Activated naive CD4-positive, alpha-beta T cell treated with Interleukin-2 at 50 U/mL for 16 hours (primary cell): ENCODE measurements at regions not wholly inside any gene's neighbourhood (a gene's known extent, or its start where the extent isn't known, plus 50 kb on each side); places are given as distances from the start of the nearest gene placed in this dataset.

Experiments
- DNase-seq: peaks from one replicate; pipeline ENCODE4 v3.0.0-alpha.2; 2020

DNA sequence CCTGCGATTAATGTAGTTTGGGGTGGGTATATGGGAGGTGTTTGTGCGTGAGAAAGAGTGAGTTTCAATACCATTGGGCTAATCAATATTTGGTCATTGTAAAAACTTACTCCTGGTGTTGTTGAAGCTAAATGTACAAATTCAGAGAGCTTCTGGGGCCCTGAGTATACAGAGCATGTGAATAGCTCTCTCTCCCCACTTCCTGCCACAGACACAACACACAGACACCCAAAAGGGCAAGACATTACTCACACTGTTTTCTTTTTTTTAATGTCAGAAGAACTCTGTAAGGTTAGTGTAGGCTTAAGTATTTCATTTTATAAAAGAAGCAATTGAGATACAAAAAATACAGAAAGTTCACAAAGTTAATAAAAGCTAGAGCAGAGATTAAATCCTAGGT lies 151.3 kb upstream of the KCNIP4 start:
- no peak for DNase-seq

DNA sequence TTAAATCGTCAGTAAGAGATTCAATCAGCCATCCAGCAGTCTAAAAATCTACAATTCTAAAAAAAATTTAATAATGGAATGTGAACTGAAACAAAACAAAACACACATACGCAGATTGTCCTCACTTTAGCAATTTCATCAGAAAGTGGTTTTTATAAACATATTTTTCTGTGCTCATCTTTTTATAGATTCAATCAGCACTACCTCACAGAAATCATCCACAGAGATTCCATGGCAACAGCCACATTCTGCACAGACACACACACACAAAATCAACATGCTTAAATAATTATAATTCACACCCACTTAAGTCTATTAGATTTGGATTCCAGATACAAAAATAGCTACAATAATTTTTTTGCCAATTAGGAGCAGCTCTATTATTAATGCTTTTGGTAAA lies 149.0 kb upstream of the KCNIP4 start:
- DNase-seq: no peak

DNA sequence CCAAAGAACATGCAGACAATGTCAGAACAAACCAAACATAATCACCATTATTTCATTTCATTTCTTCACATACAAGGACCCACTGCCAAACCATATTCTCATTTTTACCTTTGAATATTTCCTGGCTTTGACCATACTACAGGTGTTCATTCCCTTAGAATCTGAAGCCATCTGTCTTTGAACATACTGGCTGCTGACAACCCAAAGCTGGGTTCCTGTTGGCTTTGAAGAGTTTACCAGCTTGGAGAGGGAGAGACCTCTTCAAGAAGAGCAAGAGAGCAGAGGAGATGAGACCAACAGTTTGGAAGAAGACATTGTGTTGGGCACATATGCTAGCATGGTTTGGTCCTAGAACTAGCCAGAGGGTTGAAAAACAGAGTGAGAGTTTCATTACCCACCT lies 145.6 kb upstream of the KCNIP4 start:
- no peak for DNase-seq

DNA sequence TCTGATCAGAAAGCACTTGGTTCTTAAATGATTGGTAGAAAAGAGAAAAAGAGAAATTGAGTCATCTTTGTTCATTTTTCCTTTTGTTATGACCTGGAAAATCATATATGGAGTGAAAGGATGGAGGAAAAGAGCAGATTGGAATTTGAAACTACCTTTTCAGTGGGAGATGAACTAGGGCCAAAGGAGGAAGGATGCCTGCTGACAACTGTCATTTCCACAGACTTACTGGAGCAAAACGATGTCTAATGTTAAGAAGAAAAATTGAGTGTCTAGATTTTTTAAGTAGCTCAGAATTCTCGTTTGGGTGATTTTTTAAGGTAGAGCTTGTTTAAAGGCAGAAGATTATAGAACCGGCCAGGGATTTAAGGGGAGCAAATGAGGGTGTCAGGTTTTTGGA lies 144.6 kb upstream of the KCNIP4 start:
- DNase-seq: no peak

DNA sequence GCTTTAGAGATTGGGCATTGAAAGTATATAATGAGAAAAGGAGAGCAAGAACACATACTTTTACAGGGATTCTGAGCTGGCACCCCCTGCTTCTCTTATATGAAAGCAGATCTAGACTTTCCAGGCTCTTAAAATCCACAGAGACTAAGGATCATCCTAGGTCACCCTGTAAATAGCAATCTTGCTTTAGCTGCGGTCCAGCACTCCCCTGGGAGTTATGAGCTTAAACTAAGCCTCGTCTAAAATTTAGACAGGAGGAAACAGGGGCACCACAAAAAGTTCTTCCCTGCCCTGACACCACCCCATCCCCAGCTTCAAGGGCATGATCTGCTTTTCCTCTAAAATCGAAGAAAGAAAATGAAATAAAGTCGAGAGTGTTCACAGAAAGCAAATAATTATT lies 143.3 kb upstream of the KCNIP4 start:
- no peak for DNase-seq

DNA sequence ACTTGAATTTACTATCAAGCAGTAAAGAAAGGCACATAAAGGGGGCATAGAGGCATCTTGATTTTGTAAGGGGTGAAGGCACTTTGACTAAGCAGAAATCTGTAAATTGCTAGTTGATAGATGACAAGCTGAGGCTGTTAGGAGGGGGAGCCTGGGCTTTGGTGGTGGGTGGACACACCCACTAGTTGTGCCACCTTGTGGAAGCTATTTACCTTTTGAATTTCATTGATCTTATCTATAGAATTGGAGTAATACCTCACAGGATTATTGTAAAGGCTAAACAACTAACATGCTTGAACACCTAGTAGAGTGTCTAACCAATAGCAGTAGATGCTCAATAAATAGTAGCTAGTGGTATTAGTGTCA lies 142.8 kb upstream of the KCNIP4 start:
- DNase-seq: no peak

DNA sequence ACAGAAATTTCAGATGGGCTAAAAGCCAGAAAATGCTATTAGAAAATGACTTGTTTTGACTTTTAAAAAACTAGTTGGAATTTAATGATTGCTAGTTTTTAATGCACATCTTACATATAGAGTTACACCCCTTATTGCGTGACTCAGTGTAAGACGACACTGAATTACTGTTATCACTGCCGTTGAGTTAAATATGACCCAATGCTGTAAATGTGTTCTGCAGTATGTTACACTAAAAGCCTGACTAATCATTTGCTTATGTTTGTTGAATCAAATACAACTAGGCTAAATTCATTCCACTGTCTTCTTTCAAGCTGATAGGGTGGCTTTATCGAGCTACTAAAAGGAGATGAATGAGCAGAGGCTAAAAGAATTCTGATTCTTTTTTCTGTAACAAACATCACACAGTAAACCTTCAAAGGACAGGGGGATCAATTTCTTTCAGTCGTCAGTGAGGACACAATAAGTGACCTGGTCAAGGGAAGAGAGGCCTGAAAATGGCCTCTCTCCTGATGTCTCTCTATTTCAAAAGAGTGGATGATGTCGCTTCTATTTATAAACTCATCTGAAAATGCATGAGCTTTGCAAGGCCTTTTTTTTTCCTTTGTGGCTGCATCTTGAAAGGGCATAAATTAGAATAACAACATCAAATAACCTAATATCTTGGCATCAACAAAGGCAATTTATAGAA lies 142.2 kb upstream of the KCNIP4 start:
- DNase-seq: no peak

DNA sequence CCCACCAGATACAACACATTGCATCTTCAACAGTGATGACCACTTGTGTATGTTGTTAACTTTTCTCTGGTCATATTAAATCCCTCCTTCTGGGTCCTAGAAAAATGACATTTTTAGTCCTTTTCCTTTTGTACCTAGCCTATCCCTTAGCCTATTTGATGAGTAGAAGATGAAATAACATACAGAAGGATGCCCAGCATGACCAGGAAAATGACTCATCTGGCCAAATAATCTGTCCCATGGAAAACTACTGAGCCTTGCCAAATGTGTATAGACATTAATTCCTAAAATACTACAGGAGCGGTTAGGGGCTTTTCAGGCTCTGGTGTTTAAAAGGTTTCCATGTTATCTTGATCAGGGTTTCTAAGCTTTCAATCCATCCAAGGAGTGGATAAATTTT lies 129.0 kb upstream of the KCNIP4 start:
- DNase-seq: no peak

DNA sequence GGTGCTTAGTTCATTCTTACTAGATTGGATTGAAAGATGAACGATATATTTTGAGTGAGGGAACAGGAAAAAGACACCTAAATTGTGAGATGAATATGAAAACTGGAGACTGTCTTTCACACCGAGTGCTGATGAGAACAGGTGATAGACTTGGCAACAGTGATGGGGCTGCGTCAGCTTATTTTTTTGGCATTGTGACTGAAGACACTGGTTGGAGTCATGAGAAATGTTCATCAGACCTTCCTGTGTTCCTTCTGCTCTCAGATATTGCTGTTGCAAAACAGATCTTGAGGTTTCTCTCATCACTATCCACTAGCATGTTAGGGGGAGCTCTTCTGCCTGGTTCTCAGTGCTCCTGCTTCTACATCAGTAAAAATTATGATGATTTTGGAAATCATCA lies 124.2 kb upstream of the KCNIP4 start:
- no peak for DNase-seq

DNA sequence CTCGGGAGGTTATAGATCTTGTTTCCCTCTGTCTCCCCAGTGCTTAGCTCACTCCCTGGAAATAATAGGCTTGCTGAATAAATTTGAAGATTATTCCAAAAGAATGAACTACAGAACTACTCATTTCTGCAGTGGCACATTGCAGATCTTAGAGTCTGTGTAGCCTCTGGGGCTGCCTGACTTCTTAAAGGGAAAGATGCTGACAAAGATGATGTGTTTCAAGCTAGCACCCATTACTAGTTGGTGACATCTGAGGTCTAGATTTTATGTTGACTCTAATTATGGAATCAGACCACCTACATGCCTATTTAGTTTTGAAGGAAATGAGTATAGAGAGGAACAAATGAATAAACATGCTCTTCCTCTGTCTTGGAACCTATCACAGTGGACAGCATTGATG lies 123.7 kb upstream of the KCNIP4 start:
- DNase-seq: no peak

DNA sequence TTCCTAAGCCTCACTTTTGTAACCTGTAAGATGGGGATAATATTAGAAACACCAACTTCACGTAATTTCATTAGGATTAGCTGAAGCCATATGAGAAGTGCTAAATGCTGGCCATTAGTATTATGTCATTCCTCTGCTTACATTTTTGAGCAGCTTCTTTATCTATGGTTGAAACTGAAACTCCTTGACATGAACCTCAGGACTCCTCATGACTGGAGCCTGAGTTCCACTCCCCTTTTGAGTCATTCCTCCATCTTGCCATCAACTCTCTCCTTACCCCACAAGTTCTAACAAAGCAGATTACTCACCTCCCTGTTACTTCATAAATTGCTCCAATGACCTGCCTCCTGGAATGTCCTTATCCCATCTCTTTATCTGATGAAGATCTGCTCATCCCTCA lies 123.2 kb upstream of the KCNIP4 start:
- DNase-seq: no peak

DNA sequence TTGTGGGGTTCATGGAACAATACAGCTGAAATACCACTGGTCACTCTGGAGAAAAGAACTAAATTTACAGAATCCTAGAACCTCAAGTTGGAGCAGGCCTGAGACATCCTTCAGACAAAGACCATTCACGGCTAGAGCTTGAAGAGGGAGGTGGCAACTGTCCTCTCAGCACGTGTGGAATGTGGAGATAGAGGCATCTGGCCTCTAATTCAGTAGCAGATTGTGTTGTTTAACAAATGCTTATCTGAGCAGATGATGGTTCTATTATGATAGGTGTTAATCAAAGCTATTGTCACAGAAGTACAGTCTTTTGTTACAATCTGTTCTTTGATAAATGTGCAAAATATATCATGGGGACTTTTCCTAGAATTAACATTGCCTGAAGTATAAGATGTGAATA lies 121.7 kb upstream of the KCNIP4 start:
- no peak for DNase-seq

DNA sequence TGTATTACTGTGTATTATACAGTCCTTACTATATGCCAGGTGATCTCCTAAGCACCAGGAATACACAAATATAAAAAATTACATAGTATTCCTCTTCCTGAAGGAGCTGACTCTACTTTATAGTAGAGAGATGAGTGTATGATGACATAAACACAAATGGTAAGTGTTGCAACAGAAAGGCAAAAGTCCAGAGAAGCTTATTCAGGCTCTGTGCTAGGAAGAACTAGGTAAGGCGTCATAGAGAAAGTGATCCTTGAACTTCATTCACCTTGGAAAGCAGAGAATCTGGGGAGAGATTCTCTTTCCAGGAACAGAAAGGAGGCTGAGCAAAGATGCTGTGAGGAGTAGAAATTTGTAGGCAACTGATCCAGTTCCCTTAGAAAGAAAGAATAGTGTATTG lies 115.0 kb upstream of the KCNIP4 start:
- DNase-seq: no peak

DNA sequence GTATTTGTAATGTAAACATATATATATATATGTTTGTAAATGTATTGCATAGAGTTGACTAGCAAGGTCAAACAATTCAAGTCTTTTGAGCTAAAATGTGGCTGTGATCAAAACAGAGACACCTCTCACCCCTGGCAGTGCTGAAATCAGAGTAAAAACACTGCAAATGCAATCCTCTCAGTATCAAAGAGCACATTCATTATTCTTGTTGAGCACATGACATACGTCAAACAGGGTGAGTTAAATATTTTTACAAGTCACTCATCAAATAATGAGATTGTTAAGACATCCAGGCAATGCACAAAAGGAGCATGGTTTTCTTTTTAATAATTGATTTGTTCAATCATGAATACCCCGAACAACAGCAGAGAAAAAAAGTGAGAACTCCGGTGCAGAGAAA lies 114.1 kb upstream of the KCNIP4 start:
- DNase-seq: no peak

DNA sequence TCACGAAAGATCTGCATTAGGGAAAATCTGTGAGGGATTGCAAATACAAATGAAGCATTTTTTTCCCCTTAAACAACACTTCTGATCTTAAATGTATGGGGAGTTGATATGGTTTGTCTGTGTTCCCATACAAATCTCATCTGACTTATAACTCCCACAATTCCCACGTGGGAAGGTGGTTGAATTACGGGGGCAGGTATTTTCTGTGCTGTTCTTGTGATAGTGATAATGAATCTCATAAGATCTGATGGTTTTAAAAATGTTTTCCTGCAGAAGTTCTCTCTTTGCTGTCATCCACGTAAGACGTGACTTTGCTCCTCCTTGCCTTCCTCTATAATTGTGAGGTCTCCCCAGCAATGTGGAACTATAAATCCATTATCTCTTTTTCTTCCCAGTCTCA lies 107.4 kb upstream of the KCNIP4 start:
- DNase-seq: no peak

DNA sequence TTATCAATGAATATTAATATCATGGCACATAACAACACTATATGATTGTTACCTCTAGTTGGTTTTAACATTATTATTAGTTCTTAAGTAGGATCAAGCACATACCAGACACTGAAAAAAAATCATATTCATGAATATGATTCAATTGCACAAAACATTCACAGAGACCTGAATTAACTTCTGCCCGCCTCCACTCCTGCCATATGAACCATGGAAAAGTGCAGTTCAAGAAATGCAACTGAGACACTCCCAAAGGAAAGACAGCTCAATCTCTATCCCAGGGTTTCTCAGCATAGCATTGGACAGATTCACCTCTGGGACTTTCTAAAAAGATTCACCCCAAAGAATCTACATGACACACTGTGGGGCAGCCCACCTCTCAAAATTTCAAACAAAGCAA lies 103.5 kb upstream of the KCNIP4 start:
- no peak for DNase-seq

DNA sequence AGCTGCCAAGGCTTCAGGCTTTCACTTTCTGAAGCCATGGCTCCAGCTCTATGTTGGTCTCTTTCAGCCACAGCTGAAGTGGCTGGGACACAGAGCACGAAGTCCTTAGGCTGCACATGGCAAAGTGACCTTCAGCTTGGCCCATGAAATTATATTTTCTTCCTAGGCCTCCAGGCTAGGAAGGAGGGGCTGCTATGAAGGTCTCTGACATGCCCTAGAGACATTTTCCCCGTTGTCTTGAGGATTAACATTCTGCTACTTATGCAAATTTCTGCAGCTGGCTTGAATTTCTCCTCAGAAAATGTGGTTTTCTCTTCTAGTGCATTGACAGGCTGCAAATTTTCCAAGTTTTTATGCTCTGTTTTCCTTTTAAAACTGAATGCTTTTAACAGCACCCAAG lies 99.8 kb upstream of the KCNIP4 start:
- DNase-seq: no peak

DNA sequence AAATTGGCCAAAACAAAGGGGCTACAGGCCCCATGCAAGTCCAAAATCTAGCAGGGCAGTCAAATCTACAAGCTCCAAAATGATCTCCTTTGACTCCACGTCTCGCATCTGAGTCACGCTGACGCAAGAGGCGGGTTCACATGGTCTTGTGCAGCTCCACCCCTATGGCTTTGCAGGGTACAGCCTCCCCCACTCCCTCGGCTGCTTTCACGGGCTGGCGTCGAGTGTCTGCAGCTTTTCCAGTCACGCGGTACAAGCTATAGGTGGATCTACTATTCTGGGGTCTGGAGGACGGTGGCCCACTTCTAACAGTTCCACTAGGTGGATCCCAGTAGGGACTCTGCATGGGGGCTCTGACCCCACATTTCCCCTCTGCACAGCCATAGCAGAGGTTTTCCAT lies 99.2 kb upstream of the KCNIP4 start:
- no peak for DNase-seq

DNA sequence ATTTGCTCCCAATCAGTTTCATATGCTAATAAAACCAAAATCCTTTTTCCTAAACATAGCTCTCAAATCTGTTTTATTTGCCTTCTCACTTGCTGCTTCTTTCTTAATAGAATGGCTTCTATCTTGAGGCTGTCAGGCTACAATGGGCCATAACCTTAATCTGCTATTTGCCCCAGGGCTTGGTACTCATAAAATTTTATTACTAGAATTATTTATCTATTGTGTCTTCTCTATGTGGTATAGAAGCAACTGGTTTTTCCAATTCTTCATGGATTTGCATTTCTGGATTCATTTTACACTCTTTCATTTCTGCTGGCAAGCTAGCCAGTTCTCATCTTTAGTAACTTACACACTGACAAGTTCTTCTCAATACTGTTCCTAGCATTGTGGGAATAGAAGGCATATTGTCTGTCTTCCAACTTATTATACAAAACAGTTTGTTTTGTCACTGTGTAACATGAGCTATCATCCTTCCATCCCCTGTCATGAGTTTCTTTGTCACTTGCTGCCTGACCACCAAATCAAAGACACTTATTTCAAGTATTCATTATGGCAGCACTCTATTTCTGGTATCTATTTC lies 96.6 kb upstream of the KCNIP4 start:
- DNase-seq: no peak

DNA sequence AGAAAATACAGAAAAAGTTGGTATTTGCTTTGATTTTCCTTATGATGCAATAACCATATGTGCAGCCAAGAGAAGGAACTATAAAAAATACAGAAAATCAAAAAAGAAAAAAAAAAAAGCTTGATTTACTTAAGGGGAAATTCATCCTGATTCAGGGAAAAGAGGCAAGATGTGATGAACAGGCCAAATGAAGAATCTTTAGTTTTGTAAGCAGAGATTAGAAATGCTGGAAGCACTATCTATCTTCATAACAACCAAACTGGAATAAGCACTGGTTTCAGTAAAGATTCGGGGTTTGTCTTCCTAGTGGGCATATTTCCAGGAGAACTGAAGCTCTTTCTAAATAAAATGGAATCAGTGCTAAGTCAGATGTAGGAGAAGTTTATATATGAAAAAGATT lies 82.9 kb upstream of the KCNIP4 start:
- DNase-seq: no peak

DNA sequence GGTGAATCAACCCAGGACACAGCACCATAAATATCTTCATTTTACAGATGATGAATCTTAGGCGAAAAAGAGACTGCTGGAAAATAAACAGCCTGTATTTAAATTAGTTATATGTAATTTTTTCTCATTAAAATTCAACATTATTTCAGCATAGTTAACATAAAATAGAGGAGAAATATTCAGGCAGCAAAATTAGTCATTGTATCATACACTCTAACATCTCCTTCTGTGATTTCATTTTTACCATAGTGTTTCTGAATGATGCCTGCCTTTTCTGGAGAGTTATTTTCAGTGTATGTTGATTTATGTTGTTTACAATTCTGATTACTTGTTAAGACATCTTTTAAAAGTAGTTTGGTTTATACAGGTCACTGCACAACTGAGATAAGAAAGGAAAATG lies 82.3 kb upstream of the KCNIP4 start:
- DNase-seq: no peak

DNA sequence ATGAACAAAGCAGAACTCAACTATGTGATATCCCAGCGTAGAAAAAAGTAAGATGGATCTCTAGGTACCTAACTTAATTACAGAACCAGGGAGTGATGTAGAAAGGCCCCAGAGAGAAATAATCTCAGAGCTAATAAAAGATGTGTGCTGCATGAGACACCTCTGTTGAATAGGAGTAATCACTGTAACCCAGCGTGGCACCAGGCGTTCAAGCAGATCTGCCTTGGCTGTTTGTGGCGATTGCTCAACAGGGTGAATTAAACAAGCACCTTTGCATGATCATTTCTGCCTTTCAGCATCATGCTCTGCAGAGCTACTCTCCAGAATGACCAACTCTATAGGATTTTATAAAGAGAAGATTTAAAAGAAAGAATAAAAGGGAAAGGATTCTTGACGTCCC lies 81.7 kb upstream of the KCNIP4 start:
- DNase-seq: no peak

DNA sequence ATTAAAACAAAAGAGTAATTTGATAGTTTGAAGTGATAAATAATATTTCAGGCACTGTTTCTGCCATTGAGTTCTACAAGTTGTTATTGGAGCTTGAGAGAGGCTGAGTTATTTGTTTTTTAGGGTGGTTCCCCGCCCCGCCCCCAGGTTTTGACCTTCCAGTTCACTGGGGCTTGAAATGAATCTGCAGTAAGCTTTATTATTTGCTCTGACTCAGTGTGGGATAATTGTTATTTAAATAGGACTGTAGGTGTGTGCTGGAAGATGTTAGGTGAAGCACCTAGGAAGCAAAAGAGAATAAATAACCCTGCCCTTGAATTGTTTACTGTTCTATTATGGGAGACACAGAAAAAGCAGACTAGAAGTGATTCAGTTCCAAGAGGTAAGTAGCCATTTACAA lies 81.2 kb upstream of the KCNIP4 start:
- DNase-seq: no peak

DNA sequence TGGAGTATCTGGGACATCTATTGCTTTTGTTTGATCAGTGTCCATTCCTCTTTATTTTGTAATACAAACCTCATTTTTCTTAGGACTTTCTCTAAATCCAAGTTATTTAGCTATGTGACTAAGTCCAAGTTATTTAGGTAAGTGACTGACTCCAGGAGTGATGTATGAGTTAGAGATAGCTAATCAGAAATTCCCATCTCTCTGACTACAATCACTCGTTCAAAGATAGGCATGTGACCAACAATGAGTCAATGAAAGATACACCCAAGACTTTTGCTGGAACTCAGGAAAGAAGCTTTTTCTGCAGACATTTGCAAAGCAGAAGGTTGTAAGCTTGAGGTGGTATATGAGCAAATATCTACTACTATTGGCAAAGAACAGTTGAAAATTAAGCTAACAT lies 72.5 kb upstream of the KCNIP4 start:
- no peak for DNase-seq

DNA sequence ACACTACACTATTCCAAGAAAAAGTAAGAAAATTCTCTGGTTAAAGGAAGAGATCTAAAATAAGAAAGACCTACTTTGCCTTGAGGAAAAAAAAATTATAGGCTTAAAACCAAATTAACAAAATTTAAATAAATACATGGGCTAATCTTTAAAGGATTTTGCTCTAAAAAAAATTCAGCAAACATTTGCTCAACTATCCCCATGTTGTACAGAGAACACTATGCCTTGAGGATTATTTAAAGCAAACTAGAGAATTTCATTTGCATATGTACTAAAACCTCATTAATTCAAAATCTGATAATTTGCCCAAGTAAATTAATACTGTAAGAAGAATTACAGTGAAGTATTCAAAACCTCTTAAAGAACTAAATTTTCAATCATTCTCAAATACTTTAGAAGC lies 71.6 kb upstream of the KCNIP4 start:
- DNase-seq: no peak

DNA sequence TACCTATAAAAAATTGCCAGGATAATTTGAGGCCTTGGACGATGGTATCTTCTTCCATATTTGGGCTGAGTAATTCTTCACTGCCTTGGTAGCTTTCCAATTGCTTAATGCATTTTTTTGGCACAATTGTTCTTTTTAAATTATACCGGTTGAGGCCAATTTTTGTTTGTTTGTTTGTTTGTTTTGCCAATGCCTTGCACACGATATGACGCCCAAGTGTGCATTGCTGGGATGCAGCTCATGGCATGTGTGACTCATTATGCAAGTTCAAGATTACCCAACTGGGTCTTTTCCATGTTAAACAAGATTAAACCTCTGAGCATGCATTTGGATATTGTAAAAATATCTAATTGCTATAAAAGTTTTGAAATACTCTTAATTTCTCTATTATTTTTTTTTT lies 71.1 kb upstream of the KCNIP4 start:
- no peak for DNase-seq
